ENCODE measurements at regions not wholly inside any gene's neighbourhood (a gene's known extent, or its start where the extent isn't known, plus 50 kb on each side); places are given as distances from the start of the nearest gene placed in this dataset.

DNA sequence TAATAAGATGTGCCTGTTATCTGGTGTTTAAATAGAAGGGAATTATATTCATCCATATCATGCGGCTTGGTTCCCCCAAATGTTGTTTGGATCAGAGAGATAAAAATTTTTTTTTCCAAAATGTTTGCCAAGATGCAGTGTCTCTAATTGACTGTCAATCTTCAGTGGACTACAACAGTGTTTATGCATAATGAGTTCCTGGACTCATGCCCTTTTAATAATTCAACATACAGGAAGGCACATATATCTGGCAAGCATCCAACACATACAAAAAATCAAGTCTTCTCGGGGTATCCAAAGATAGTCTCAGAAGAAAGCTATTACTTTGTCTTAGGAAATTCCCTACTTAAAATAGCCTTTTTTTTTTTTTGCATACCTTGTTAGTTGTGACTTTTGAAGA, 1534.7 kb downstream of the EFNA5 start:
- TF ChIP-seq, protein P1, sequence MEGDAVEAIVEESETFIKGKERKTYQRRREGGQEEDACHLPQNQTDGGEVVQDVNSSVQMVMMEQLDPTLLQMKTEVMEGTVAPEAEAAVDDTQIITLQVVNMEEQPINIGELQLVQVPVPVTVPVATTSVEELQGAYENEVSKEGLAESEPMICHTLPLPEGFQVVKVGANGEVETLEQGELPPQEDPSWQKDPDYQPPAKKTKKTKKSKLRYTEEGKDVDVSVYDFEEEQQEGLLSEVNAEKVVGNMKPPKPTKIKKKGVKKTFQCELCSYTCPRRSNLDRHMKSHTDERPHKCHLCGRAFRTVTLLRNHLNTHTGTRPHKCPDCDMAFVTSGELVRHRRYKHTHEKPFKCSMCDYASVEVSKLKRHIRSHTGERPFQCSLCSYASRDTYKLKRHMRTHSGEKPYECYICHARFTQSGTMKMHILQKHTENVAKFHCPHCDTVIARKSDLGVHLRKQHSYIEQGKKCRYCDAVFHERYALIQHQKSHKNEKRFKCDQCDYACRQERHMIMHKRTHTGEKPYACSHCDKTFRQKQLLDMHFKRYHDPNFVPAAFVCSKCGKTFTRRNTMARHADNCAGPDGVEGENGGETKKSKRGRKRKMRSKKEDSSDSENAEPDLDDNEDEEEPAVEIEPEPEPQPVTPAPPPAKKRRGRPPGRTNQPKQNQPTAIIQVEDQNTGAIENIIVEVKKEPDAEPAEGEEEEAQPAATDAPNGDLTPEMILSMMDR (conservative IDR thresholded peaks at IDR 0.05; ENCODE audit: low read depth, low read length): no peak
- TF ChIP-seq EZH2 (IDR thresholded peaks at IDR 0.05; ENCODE audit: borderline replicate concordance, low read depth, low read length, poor library complexity, severe bottlenecking): no peak

Data from A673 (cell line).